NOMO-1 (cell line): ENCODE measurements at regions not wholly inside any gene's neighbourhood (a gene's known extent, or its start where the extent isn't known, plus 50 kb on each side); places are given as distances from the start of the nearest gene placed in this dataset.

Experiments
- DNase-seq, 2 experiments: peaks; one replicate each; lab custom pipeline; 2025; ENCODE audit not compliant: unreplicated experiment in 2 of 2; lab: John Stamatoyannopoulos, UW

DNA sequence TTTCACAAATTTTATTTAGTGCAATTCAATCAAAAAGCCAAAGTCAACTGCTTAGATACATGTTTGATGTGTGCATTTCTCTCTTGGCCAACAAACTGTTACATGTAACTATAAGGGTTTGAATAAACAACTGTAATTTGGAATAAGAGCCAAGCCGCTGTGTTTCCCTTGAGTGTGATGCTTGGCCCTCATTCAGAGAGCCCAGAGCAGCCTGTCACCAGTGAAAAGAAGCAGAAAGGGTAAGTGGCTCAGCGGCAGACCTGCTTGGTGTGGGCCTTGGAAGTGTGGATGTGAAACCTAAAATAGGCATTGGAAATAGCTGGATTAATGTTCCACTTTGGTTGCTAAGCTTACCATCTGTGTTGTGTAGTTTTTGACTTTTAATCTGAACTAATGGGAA lies 924.6 kb downstream of the OLFM4 start:
- no peak for DNase-seq
